ENCODE measurements at regions not wholly inside any gene's neighbourhood (a gene's known extent, or its start where the extent isn't known, plus 50 kb on each side); places are given as distances from the start of the nearest gene placed in this dataset.

DNA sequence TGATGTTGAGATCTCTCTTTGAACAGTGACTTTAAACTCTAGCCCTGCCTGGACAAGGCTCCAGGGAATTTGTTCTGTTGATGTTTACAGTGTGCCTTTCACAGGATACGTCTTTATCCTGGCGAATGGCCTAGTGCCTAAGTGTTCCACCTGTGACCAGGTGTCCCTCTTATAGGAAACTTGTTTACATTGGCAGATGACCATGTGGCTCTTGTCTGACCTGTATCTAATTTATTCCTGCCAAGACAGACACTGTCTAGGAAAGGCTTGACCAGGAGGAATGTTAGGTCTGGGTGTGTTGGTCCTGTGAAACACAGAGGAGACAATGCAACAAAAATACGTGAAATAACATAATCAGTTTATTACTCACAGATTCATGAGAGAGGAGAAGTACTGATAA is 875.6 kb downstream of the METTL15 start:
- no peak overlapping the region for H3K27ac ChIP-seq (ENCODE audit: low read depth, low read length)
- H3K36me3 ChIP-seq (ENCODE audit: control insufficient read depth in 1 of 2, insufficient read depth in 2 of 2, low read length in 2 of 2), result no peaks in the 10 kb centered on the region
- WGBS (ENCODE audit: extremely low coverage, insufficient coverage, insufficient read length), result no CpG with 5 or more reads among the region's 3 CpGs
- no peak overlapping the region for H2BK5ac ChIP-seq (ENCODE audit: low read depth, low read length, poor library complexity)
- no peak overlapping the region for H2BK12ac ChIP-seq (ENCODE audit: low read length)
- no peak for DNase-seq
- no peaks in the 10 kb centered on the region for H3K9me3 ChIP-seq (ENCODE audit: insufficient read depth, low read depth, low read length)
- H3K79me2 ChIP-seq (ENCODE audit: control insufficient read depth, insufficient read depth, low read length, poor library complexity), result no peaks in the 10 kb centered on the region
- no peak overlapping the region for H3K14ac ChIP-seq (ENCODE audit: low read length)
- no peak overlapping the region for H3K4ac ChIP-seq (ENCODE audit: low read depth, low read length)
- H4K8ac ChIP-seq (ENCODE audit: low read depth, low read length), result no peak overlapping the region
- H2AFZ ChIP-seq (ENCODE audit: insufficient read depth, low read length, poor library complexity), result no peak overlapping the region
- H3K9ac ChIP-seq (ENCODE audit: low read length), result no peak overlapping the region
- H3K27me3 ChIP-seq (ENCODE audit: insufficient read depth, low read length), result no peaks in the 10 kb centered on the region
- no peak overlapping the region for H3K23ac ChIP-seq (ENCODE audit: low read length)
- H3K4me1 ChIP-seq (ENCODE audit: control insufficient read depth in 1 of 2, insufficient read depth in 2 of 2, low read length in 2 of 2), result no peaks in the 10 kb centered on the region
- H3K18ac ChIP-seq (ENCODE audit: low read length), result no peak overlapping the region
- no peak overlapping the region for H4K91ac ChIP-seq (ENCODE audit: low read depth, low read length)
- H3K4me3 ChIP-seq (ENCODE audit: low read depth, low read length), result no peak overlapping the region
- no peak overlapping the region for H4K12ac ChIP-seq (ENCODE audit: low read depth, low read length)
- no peak overlapping the region for H2AK5ac ChIP-seq (ENCODE audit: low read length)
- H2BK120ac ChIP-seq (ENCODE audit: insufficient read depth, low read length, poor library complexity), result no peak overlapping the region
- H3K4me2 ChIP-seq (ENCODE audit: low read length), result no peak overlapping the region
- H3K79me1 ChIP-seq (ENCODE audit: low read length), result no peaks in the 10 kb centered on the region

- Histone ChIP-seq H3K18ac (ENCODE audit: low read length) (no peak overlapping the region), H3K27ac (ENCODE audit: low read depth, low read length) (no peak overlapping the region), H2BK120ac (ENCODE audit: insufficient read depth, low read length, poor library complexity) (no peak overlapping the region), H3K79me2 (ENCODE audit: control insufficient read depth, insufficient read depth, low read length, poor library complexity) (no peaks in the 10 kb centered on the region), H2BK5ac (ENCODE audit: low read depth, low read length, poor library complexity) (no peak overlapping the region), H3K4me1 (ENCODE audit: control insufficient read depth in 1 of 2, insufficient read depth in 2 of 2, low read length in 2 of 2) (no peaks in the 10 kb centered on the region), H3K14ac (ENCODE audit: low read length) (no peak overlapping the region), H4K12ac (ENCODE audit: low read depth, low read length) (no peak overlapping the region), H3K9ac (ENCODE audit: low read length) (no peak overlapping the region), H2AK5ac (ENCODE audit: low read length) (no peak overlapping the region), H2BK12ac (ENCODE audit: low read length) (no peak overlapping the region), H3K4me2 (ENCODE audit: low read length) (no peak overlapping the region), H4K91ac (ENCODE audit: low read depth, low read length) (no peak overlapping the region), H3K4me3 (ENCODE audit: low read depth, low read length) (no peak overlapping the region), H4K8ac (ENCODE audit: low read depth, low read length) (no peak overlapping the region), H2AFZ (ENCODE audit: insufficient read depth, low read length, poor library complexity) (no peak overlapping the region), H3K23ac (ENCODE audit: low read length) (no peak overlapping the region), H3K79me1 (ENCODE audit: low read length) (no peaks in the 10 kb centered on the region), H3K4ac (ENCODE audit: low read depth, low read length) (no peak overlapping the region), H3K36me3 (ENCODE audit: control insufficient read depth in 1 of 2, insufficient read depth in 2 of 2, low read length in 2 of 2) (no peaks in the 10 kb centered on the region), H3K9me3 (ENCODE audit: insufficient read depth, low read depth, low read length) (no peaks in the 10 kb centered on the region), H3K27me3 (ENCODE audit: insufficient read depth, low read length) (no peaks in the 10 kb centered on the region)
- no peak for DNase-seq
- no CpG with 5 or more reads among the region's 1 CpG for WGBS (ENCODE audit: extremely low coverage, insufficient coverage, insufficient read length)
These were observed 873.2 kb downstream of the METTL15 start for GRCh38 chr11:28981381-28981780.

- H3K23ac ChIP-seq (ENCODE audit: low read length), result no peak overlapping the region
- H4K8ac ChIP-seq (ENCODE audit: low read depth, low read length), result no peak overlapping the region
- H3K27ac ChIP-seq (ENCODE audit: low read depth, low read length), result no peak overlapping the region
These were observed 868.6 kb downstream of the METTL15 start for GRCh38 chr11:28976801-28977145.

DNA sequence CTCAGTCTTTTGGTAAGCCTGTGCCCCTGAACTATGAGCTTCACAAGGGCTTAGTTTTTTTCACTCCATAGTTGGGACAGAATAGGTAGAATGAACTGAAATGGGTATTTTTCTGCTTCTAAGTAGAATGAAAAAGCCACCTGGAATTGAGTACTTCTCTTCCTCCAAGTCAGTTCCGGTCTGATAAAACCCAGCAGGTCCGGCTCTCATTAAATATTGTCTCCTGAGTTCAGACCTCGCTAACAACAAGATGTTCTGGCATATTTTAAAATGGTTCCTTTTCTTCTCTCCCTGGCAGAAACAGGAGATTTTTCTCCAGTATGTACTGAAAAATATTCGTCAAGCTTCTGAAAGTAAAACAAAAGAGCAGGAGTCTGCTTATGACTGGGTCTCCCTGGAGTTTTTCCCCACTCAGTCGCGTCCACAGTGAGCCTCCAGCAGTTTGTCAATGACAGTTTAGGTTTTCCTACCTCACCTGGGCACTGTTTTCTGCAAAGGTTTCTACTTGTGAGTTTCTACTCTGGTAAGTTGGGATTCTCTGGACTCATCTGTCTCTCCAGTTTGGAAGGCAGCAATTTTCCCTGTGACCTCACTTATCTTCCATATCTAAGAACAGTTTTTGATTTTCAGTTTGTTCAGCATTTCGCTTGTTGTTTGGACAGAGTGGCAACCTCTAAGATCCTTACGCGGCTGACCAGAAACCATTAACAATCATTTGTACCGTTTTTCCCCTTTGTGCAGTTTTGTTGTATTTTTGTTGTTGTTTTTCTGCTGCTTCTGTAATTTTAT is 868.0 kb downstream of the METTL15 start:
- Histone ChIP-seq H3K4me2 (ENCODE audit: low read length) (no peak overlapping the region), H3K4me3 (ENCODE audit: low read depth, low read length) (no peak overlapping the region), H2BK12ac (ENCODE audit: low read length) (no peak overlapping the region), H3K9ac (ENCODE audit: low read length) (no peak overlapping the region), H3K79me2 (ENCODE audit: control insufficient read depth, insufficient read depth, low read length, poor library complexity) (no peaks in the 10 kb centered on the region), H2AK5ac (ENCODE audit: low read length) (no peak overlapping the region), H2BK5ac (ENCODE audit: low read depth, low read length, poor library complexity) (no peak overlapping the region), H3K4ac (ENCODE audit: low read depth, low read length) (no peak overlapping the region), H4K8ac (ENCODE audit: low read depth, low read length) (no peak overlapping the region), H3K23ac (ENCODE audit: low read length) (no peak overlapping the region), H3K14ac (ENCODE audit: low read length) (no peak overlapping the region), H3K27ac (ENCODE audit: low read depth, low read length) (no peak overlapping the region), H4K12ac (ENCODE audit: low read depth, low read length) (no peak overlapping the region), H4K91ac (ENCODE audit: low read depth, low read length) (no peak overlapping the region), H3K79me1 (ENCODE audit: low read length) (no peaks in the 10 kb centered on the region), H2BK120ac (ENCODE audit: insufficient read depth, low read length, poor library complexity) (no peak overlapping the region), H2AFZ (ENCODE audit: insufficient read depth, low read length, poor library complexity) (no peak overlapping the region), H3K4me1 (ENCODE audit: control insufficient read depth in 1 of 2, insufficient read depth in 2 of 2, low read length in 2 of 2) (no peaks in the 10 kb centered on the region), H3K27me3 (ENCODE audit: insufficient read depth, low read length) (no peaks in the 10 kb centered on the region), H3K9me3 (ENCODE audit: insufficient read depth, low read depth, low read length) (no peaks in the 10 kb centered on the region), H3K18ac (ENCODE audit: low read length) (no peak overlapping the region), H3K36me3 (ENCODE audit: control insufficient read depth in 1 of 2, insufficient read depth in 2 of 2, low read length in 2 of 2) (no peaks in the 10 kb centered on the region)
- DNase-seq, result no peak
- no CpG with 5 or more reads among the region's 10 CpGs for WGBS (ENCODE audit: extremely low coverage, insufficient coverage, insufficient read length)

More at GRCh38 chr11:28976801-28977145, 868.6 kb downstream of the METTL15 start:
- Histone ChIP-seq H3K36me3 (ENCODE audit: control insufficient read depth in 1 of 2, insufficient read depth in 2 of 2, low read length in 2 of 2) (no peaks in the 10 kb centered on the region), H3K9ac (ENCODE audit: low read length) (no peak overlapping the region), H3K4me1 (ENCODE audit: control insufficient read depth in 1 of 2, insufficient read depth in 2 of 2, low read length in 2 of 2) (no peaks in the 10 kb centered on the region), H3K4me3 (ENCODE audit: low read depth, low read length) (no peak overlapping the region), H3K14ac (ENCODE audit: low read length) (no peak overlapping the region), H4K12ac (ENCODE audit: low read depth, low read length) (no peak overlapping the region), H3K27me3 (ENCODE audit: insufficient read depth, low read length) (no peaks in the 10 kb centered on the region), H2AFZ (ENCODE audit: insufficient read depth, low read length, poor library complexity) (no peak overlapping the region), H4K91ac (ENCODE audit: low read depth, low read length) (no peak overlapping the region), H2BK5ac (ENCODE audit: low read depth, low read length, poor library complexity) (no peak overlapping the region), H3K18ac (ENCODE audit: low read length) (no peak overlapping the region), H2BK120ac (ENCODE audit: insufficient read depth, low read length, poor library complexity) (no peak overlapping the region), H2BK12ac (ENCODE audit: low read length) (no peak overlapping the region), H2AK5ac (ENCODE audit: low read length) (no peak overlapping the region), H3K4me2 (ENCODE audit: low read length) (no peak overlapping the region), H3K9me3 (ENCODE audit: insufficient read depth, low read depth, low read length) (no peaks in the 10 kb centered on the region), H3K79me2 (ENCODE audit: control insufficient read depth, insufficient read depth, low read length, poor library complexity) (no peaks in the 10 kb centered on the region), H3K4ac (ENCODE audit: low read depth, low read length) (no peak overlapping the region), H3K79me1 (ENCODE audit: low read length) (no peaks in the 10 kb centered on the region)
- WGBS (ENCODE audit: extremely low coverage, insufficient coverage, insufficient read length), result no CpG with 5 or more reads among the region's 4 CpGs
- no peak for DNase-seq

All from trophoblast cell (in vitro differentiated cells and primary cell).